Fibroblast of lung (primary cell): ENCODE measurements at regions not wholly inside any gene's neighbourhood (a gene's known extent, or its start where the extent isn't known, plus 50 kb on each side); places are given as distances from the start of the nearest gene placed in this dataset.

ENCODE experiments used
- DNase-seq, 2 donors: peaks; one replicate each; pipeline versions ENCODE4 v3.0.0 to v3.0.0-alpha.2; 2010; ENCODE audit warnings: low read depth in 2 of 2
- H2AFZ ChIP-seq: 2 replicates; pipeline ENCODE4 v1.5.1; 2012; ENCODE audit warnings: low read length, control low read depth, inconsistent platforms
- H3K27ac ChIP-seq: 2 replicates; pipeline ENCODE4 v1.5.1; 2011; ENCODE audit warnings: low read length, control low read depth; ENCODE audit not compliant: insufficient read depth
- H3K27me3 ChIP-seq: 2 replicates; pipeline ENCODE4 v1.5.1; 2011; ENCODE audit warnings: mild to moderate bottlenecking, low read length; ENCODE audit not compliant: control insufficient read depth, insufficient read depth
- H3K36me3 ChIP-seq: 2 replicates; pipeline ENCODE4 v1.5.1; 2011; ENCODE audit warnings: low read length; ENCODE audit not compliant: control insufficient read depth, insufficient read depth
- H3K4me1 ChIP-seq: 2 replicates; pipeline ENCODE4 v1.5.1; 2011; ENCODE audit warnings: low read length; ENCODE audit not compliant: control insufficient read depth, insufficient read depth; ENCODE audit errors: extremely low read depth
- H3K4me2 ChIP-seq: 2 replicates; pipeline ENCODE4 v1.5.1; 2011; ENCODE audit warnings: low read length, control low read depth; ENCODE audit not compliant: insufficient read depth; ENCODE audit errors: extremely low read depth
- H3K4me3 ChIP-seq, 4 experiments: fragments of 200-600 bp in 1 of 4; sonication (generic) in 1 of 4; replicated peaks in 1 of 4; 2 replicates each; pipeline ENCODE4 v1.5.1; 2011 to 2016; ENCODE audit warnings: low read length in 4 of 4, low read depth in 3 of 4, mild to moderate bottlenecking in 3 of 4, control low read depth in 2 of 4, inconsistent platforms in 1 of 4, mixed read lengths in 1 of 4; ENCODE audit not compliant: insufficient read depth in 1 of 4; ENCODE audit errors: control extremely low read depth in 1 of 4
- H3K79me2 ChIP-seq: 2 replicates; pipeline ENCODE4 v1.5.1; 2012; ENCODE audit warnings: mild to moderate bottlenecking, low read length, inconsistent platforms; ENCODE audit not compliant: control insufficient read depth, insufficient read depth
- H3K9ac ChIP-seq: 2 replicates; pipeline ENCODE4 v1.5.1; 2011; ENCODE audit warnings: mild to moderate bottlenecking, low read length, control low read depth; ENCODE audit not compliant: insufficient read depth
- H3K9me3 ChIP-seq: 2 replicates; pipeline ENCODE4 v1.5.1; 2012; ENCODE audit warnings: low read depth, low read length; ENCODE audit not compliant: control insufficient read depth, insufficient read depth
- H4K20me1 ChIP-seq: 2 replicates; pipeline ENCODE4 v1.5.1; 2011; ENCODE audit warnings: low read length; ENCODE audit not compliant: control insufficient read depth, insufficient read depth; ENCODE audit errors: extremely low read depth
- EZH2 ChIP-seq: IDR thresholded peaks from 2 replicates; pipeline ENCODE4 v1.5.1; 2012; ENCODE audit warnings: low read length, control low read depth, mild to moderate bottlenecking; ENCODE audit errors: missing control alignments
- TF ChIP-seq, protein P1 (sequence below), 2 donors: IDR thresholded peaks in 1 of 2; conservative IDR thresholded peaks in 1 of 2; 1 replicate in 1 of 2; 2 replicates in 1 of 2; pipeline ENCODE4 v1.5.1; 2011 to 2012; ENCODE audit warnings: low read length in 2 of 2, control low read depth in 1 of 2, inconsistent platforms in 1 of 2, low read depth in 1 of 2, mild to moderate bottlenecking in 1 of 2

- DNase-seq, result no peak
- H3K4me2 ChIP-seq, result no peak overlapping the region
- TF ChIP-seq, protein P1, sequence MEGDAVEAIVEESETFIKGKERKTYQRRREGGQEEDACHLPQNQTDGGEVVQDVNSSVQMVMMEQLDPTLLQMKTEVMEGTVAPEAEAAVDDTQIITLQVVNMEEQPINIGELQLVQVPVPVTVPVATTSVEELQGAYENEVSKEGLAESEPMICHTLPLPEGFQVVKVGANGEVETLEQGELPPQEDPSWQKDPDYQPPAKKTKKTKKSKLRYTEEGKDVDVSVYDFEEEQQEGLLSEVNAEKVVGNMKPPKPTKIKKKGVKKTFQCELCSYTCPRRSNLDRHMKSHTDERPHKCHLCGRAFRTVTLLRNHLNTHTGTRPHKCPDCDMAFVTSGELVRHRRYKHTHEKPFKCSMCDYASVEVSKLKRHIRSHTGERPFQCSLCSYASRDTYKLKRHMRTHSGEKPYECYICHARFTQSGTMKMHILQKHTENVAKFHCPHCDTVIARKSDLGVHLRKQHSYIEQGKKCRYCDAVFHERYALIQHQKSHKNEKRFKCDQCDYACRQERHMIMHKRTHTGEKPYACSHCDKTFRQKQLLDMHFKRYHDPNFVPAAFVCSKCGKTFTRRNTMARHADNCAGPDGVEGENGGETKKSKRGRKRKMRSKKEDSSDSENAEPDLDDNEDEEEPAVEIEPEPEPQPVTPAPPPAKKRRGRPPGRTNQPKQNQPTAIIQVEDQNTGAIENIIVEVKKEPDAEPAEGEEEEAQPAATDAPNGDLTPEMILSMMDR (conservative IDR thresholded peaks at IDR 0.05 in 1 of 2, IDR thresholded peaks at IDR 0.05 in 1 of 2; ENCODE audit: low read depth in 1 of 2, low read length in 2 of 2), result no peak
- no peak for TF ChIP-seq EZH2
- no peak overlapping the region for H3K27ac ChIP-seq
- H3K36me3 ChIP-seq, result no peaks in the 10 kb centered on the region
- H3K4me3 ChIP-seq, result no peak overlapping the region
- H4K20me1 ChIP-seq, result no peaks in the 10 kb centered on the region
- no peak overlapping the region for H3K9ac ChIP-seq
- H3K4me1 ChIP-seq, result no peaks in the 10 kb centered on the region
- no peaks in the 10 kb centered on the region for H3K27me3 ChIP-seq
- no peak overlapping the region for H2AFZ ChIP-seq
- no peaks in the 10 kb centered on the region for H3K79me2 ChIP-seq
- no peaks in the 10 kb centered on the region for H3K9me3 ChIP-seq
Observed at GRCh38 chr9:73573235-73573634, 421.6 kb downstream of the ANXA1 start.

DNA sequence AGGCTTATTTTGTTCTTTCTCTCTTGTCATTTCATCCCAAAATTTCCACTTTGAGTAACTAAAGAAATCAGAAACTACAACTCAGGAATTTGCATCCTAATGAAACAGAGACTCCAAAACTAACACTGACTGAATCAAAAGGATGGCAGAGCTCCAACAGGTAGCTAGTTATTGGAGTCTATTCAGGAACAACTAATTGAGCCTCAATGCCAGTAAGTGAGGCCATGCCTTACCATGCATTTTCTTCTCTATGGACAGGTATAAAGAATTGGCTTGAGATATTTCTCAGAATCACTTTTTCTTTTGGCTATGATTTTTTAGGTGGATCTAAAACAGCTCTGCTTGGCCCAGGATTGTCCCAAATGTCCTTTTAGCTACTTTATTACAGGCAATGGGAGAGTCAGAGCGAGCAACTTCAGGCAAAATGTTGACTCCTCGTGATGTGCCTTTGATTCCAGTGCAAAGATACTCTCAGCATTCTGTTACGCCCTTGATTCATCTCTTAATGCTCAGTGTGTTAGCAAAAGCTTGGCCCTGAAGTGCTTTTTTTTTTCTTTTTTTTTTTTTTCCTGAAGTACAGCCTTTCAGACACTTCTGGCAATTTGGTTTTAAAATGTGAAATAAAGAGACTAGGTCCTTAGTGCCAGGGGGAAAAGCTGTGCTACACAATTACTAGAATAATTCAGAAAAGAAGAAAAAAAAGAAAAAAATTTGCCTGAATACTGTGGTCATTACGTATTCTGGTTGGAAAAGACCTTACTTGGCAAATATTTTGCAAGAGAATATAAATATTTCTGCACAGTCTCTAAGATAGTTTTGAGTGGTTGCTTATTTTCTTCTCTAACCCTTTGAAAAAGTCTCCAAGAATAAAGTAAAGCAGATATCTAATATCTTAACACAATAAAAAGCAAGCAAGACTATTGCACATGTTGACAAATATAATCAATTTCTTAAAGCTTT lies 423.7 kb downstream of the ANXA1 start:
- Histone ChIP-seq H3K79me2 (no peaks in the 10 kb centered on the region), H3K36me3 (no peaks in the 10 kb centered on the region), H2AFZ (no peak overlapping the region), H3K27me3 (no peaks in the 10 kb centered on the region), H4K20me1 (no peaks in the 10 kb centered on the region), H3K4me1 (no peaks in the 10 kb centered on the region), H3K27ac (no peak overlapping the region), H3K9ac (no peak overlapping the region), H3K9me3 (no peaks in the 10 kb centered on the region), H3K4me2 (no peak overlapping the region), H3K4me3 (no peak overlapping the region)
- TF ChIP-seq, protein P1 (conservative IDR thresholded peaks at IDR 0.05 in 1 of 2, IDR thresholded peaks at IDR 0.05 in 1 of 2; ENCODE audit: low read depth in 1 of 2, low read length in 2 of 2), result no peak
- no peak for TF ChIP-seq EZH2
- DNase-seq, result no peak

GRCh38 chr9:73577848-73578247 lies 426.2 kb downstream of the ANXA1 start:
- H3K4me3 ChIP-seq, result no peak overlapping the region
- no peaks in the 10 kb centered on the region for H3K27me3 ChIP-seq
- H3K9me3 ChIP-seq, result no peaks in the 10 kb centered on the region
- no peak overlapping the region for H3K9ac ChIP-seq
- no peak overlapping the region for H2AFZ ChIP-seq
- no peaks in the 10 kb centered on the region for H3K4me1 ChIP-seq
- no peaks in the 10 kb centered on the region for H3K36me3 ChIP-seq
- DNase-seq, result peak in 1 of 2 donors; percentile 75
- no peak overlapping the region for H3K27ac ChIP-seq
- no peak overlapping the region for H3K4me2 ChIP-seq
- no peaks in the 10 kb centered on the region for H3K79me2 ChIP-seq
- no peak for TF ChIP-seq EZH2
- TF ChIP-seq, protein P1 (conservative IDR thresholded peaks at IDR 0.05 in 1 of 2, IDR thresholded peaks at IDR 0.05 in 1 of 2; ENCODE audit: low read depth in 1 of 2, low read length in 2 of 2), result no peak
- no peaks in the 10 kb centered on the region for H4K20me1 ChIP-seq
